H9 (cell line): ENCODE measurements at regions not wholly inside any gene's neighbourhood (a gene's known extent, or its start where the extent isn't known, plus 50 kb on each side); places are given as distances from the start of the nearest gene placed in this dataset.

Experiments
- DNase-seq: peaks from one replicate; pipeline ENCODE4 v3.0.0-alpha.2; 2017
- H2AFZ ChIP-seq: one replicate; pipeline ENCODE4 v1.6.1; 2013; ENCODE audit warnings: mild to moderate bottlenecking, low read length, control low read depth, moderate library complexity
- H2AK5ac ChIP-seq: 2 replicates; pipeline ENCODE4 v1.6.1; 2013; ENCODE audit warnings: low read length, control low read depth, mixed read lengths; ENCODE audit not compliant: insufficient read length
- H2BK120ac ChIP-seq: one replicate; pipeline ENCODE4 v1.6.1; 2013; ENCODE audit warnings: low read depth, mild to moderate bottlenecking, low read length, control low read depth, inconsistent platforms; ENCODE audit not compliant: poor library complexity, severe bottlenecking
- H2BK12ac ChIP-seq: 2 replicates; pipeline ENCODE4 v1.6.1; 2013; ENCODE audit warnings: low read length, control low read depth, mixed read lengths, low read depth; ENCODE audit not compliant: insufficient read length
- H2BK15ac ChIP-seq: 2 replicates; pipeline ENCODE4 v1.6.1; 2013; ENCODE audit warnings: low read depth, low read length, control low read depth
- H2BK20ac ChIP-seq: one replicate; pipeline ENCODE4 v1.6.1; 2013; ENCODE audit warnings: low read depth, mild to moderate bottlenecking, low read length, control low read depth, inconsistent platforms; ENCODE audit not compliant: poor library complexity, severe bottlenecking
- H2BK5ac ChIP-seq: 2 replicates; pipeline ENCODE4 v1.6.1; 2013; ENCODE audit warnings: low read length, control low read depth, mixed read lengths; ENCODE audit not compliant: insufficient read length
- H3K14ac ChIP-seq: 2 replicates; pipeline ENCODE4 v1.6.1; 2013; ENCODE audit warnings: low read length, control low read depth; ENCODE audit not compliant: insufficient read depth
- H3K18ac ChIP-seq: 2 replicates; pipeline ENCODE4 v1.6.1; 2013; ENCODE audit warnings: low read depth, mild to moderate bottlenecking, mixed read lengths, low read length, control low read depth; ENCODE audit not compliant: insufficient read length
- H3K23ac ChIP-seq: 2 replicates; pipeline ENCODE4 v1.6.1; 2013; ENCODE audit warnings: low read length, control low read depth, mixed read lengths, low read depth; ENCODE audit not compliant: insufficient read length
- H3K23me2 ChIP-seq: 2 replicates; pipeline ENCODE4 v1.6.1; 2013; ENCODE audit warnings: low read depth, mild to moderate bottlenecking, mixed read lengths, low read length, control low read depth; ENCODE audit not compliant: insufficient read length, poor library complexity, severe bottlenecking
- H3K27ac ChIP-seq: 2 replicates; pipeline ENCODE4 v1.5.1; 2013; ENCODE audit warnings: low read length, control low read depth, mixed read lengths, low read depth; ENCODE audit not compliant: insufficient read length
- H3K27me3 ChIP-seq: 2 replicates; pipeline ENCODE4 v1.6.1; 2013; ENCODE audit warnings: low read length, control low read depth, inconsistent platforms; ENCODE audit not compliant: insufficient read depth
- H3K4ac ChIP-seq: 2 replicates; pipeline ENCODE4 v1.6.1; 2013; ENCODE audit warnings: low read depth, mild to moderate bottlenecking, control low read depth, inconsistent platforms, low read length, moderate library complexity
- H3K4me1 ChIP-seq: 2 replicates; pipeline ENCODE4 v1.6.1; 2013; ENCODE audit warnings: low read length, control low read depth, inconsistent platforms; ENCODE audit not compliant: insufficient read depth
- H3K4me2 ChIP-seq: 2 replicates; pipeline ENCODE4 v1.6.1; 2013; ENCODE audit warnings: low read length, control low read depth, mixed read lengths; ENCODE audit not compliant: insufficient read length, insufficient read depth
- H3K56ac ChIP-seq: 2 replicates; pipeline ENCODE4 v1.6.1; 2013; ENCODE audit warnings: low read depth, mild to moderate bottlenecking, mixed read lengths, low read length, control low read depth; ENCODE audit not compliant: insufficient read length
- H3K79me1 ChIP-seq: 2 replicates; pipeline ENCODE4 v1.6.1; 2013; ENCODE audit warnings: low read depth, mild to moderate bottlenecking, moderate library complexity, low read length, control low read depth, inconsistent platforms; ENCODE audit not compliant: insufficient read depth, poor library complexity, severe bottlenecking
- H3K79me2 ChIP-seq: 2 replicates; pipeline ENCODE4 v1.6.1; 2013; ENCODE audit warnings: low read length, control low read depth, inconsistent platforms; ENCODE audit not compliant: insufficient read depth
- H3K9ac ChIP-seq: 2 replicates; pipeline ENCODE4 v1.6.1; 2013; ENCODE audit warnings: low read length, control low read depth, mixed read lengths; ENCODE audit not compliant: insufficient read length; ENCODE audit errors: extremely low read depth
- H3K9me3 ChIP-seq: one replicate; pipeline ENCODE4 v1.6.1; 2013; ENCODE audit warnings: low read depth, low read length, inconsistent platforms; ENCODE audit not compliant: control insufficient read depth
- H3T11ph ChIP-seq: one replicate; pipeline ENCODE4 v1.6.1; 2013; ENCODE audit warnings: mild to moderate bottlenecking, low read length, control low read depth, inconsistent platforms
- H4K20me1 ChIP-seq: one replicate; pipeline ENCODE4 v1.6.1; 2013; ENCODE audit not compliant: control insufficient read depth, insufficient read length, insufficient read depth
- H4K5ac ChIP-seq: 2 replicates; pipeline ENCODE4 v1.6.1; 2013; ENCODE audit warnings: low read depth, mild to moderate bottlenecking, mixed read lengths, low read length, control low read depth; ENCODE audit not compliant: insufficient read length
- H4K8ac ChIP-seq: replicated peaks from 2 replicates; pipeline ENCODE4 v1.6.1; 2013; ENCODE audit warnings: low read length, control low read depth, mixed read lengths, low read depth; ENCODE audit not compliant: insufficient read length
- H4K91ac ChIP-seq: 2 replicates; pipeline ENCODE4 v1.6.1; 2013; ENCODE audit warnings: low read depth, mild to moderate bottlenecking, moderate library complexity, mixed read lengths, low read length, control low read depth; ENCODE audit not compliant: insufficient read length
- H3K27ac Mint-ChIP-seq, 3 experiments: 2 replicates in 2 of 3; 3 replicates in 1 of 3; pipeline ENCODE4 v1.8.0; 2020 to 2021; ENCODE audit warnings: mixed read lengths in 3 of 3, mild to moderate bottlenecking in 1 of 3, moderate library complexity in 1 of 3
- H3K27me3 Mint-ChIP-seq: 2 replicates; pipeline ENCODE4 v1.8.0; 2021; ENCODE audit warnings: low read depth, mild to moderate bottlenecking, moderate library complexity, mixed read lengths
- H3K36me3 Mint-ChIP-seq, 3 experiments: 2 replicates in 2 of 3; 3 replicates in 1 of 3; pipeline ENCODE4 v1.8.0; 2020 to 2021; ENCODE audit warnings: low read depth in 3 of 3, mixed read lengths in 3 of 3; ENCODE audit not compliant: insufficient read depth in 1 of 3
- H3K4me1 Mint-ChIP-seq, 2 experiments: 2 replicates each; pipeline ENCODE4 v1.8.0; 2020; ENCODE audit warnings: mixed read lengths in 2 of 2
- H3K4me3 Mint-ChIP-seq, 2 experiments: 2 replicates in 1 of 2; 3 replicates in 1 of 2; pipeline ENCODE4 v1.8.0; 2020 to 2021; ENCODE audit warnings: mild to moderate bottlenecking in 2 of 2, mixed read lengths in 2 of 2, moderate library complexity in 1 of 2
- H3K9me3 Mint-ChIP-seq, 2 experiments: 2 replicates in 1 of 2; 3 replicates in 1 of 2; pipeline ENCODE4 v1.8.0; 2020; ENCODE audit warnings: mild to moderate bottlenecking in 2 of 2, mixed read lengths in 2 of 2, moderate library complexity in 1 of 2
- WGBS: extraction: QIAGEN DNeasy Blood & Tissue Kit; methylation state at CpG from one replicate; pipeline ENCODE4 v1.1.7; 2013; ENCODE audit warnings: missing lambda C conversion rate, low lambda C conversion rate, mixed read lengths; ENCODE audit not compliant: insufficient read length; ENCODE audit errors: extremely low coverage; 5-methylcytosine and 5-hydroxymethylcytosine counted together
- TF ChIP-seq, protein P1 (sequence below): fragments of 200-600 bp; sonication (generic); conservative IDR thresholded peaks from 3 replicates; pipeline ENCODE4 v1.8.0; 2021; ENCODE audit warnings: antibody characterized with exemption, mild to moderate bottlenecking

DNA sequence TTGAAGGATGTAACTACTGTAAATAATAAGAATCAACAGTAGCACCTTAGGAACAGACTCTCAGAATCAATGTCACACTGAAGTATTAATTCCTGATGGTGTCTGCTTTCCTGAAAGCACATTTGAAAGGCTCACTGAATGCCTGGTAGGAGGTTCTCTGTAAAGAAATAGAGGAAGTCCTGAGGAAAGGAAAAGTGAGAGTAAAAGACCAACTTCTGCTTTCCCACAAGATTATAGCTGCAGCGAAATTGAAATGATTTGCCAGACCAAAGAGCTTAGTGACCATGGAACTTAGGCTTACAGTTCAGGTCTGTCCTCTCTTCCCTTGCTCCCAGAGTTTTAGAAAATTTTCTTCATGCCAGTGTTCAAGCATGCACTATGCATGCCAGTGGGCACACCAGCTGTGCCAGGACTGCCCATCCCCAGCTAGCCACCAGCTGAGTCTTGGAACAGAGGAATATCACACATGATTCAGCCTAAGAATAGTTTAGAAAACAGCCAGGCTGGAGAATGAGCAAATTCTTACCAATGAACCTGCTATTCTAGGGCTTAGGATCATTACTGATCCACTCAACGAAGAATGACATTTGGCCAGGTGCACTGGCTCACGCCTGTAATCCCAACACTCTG is 123.2 kb downstream of the HERPUD2 start:
- H3K4ac ChIP-seq, result no peak overlapping the region
- H3K36me3 Mint-ChIP-seq, result no peaks in the 10 kb centered on the region
- H2AK5ac ChIP-seq, result no peak overlapping the region
- no peak overlapping the region for H3K23ac ChIP-seq
- H3K4me1 Mint-ChIP-seq, result no peaks in the 10 kb centered on the region
- H2BK5ac ChIP-seq, result no peak overlapping the region
- no peaks in the 10 kb centered on the region for H3K27me3 Mint-ChIP-seq
- H3K27ac Mint-ChIP-seq, result no peak overlapping the region
- no peaks in the 10 kb centered on the region for H3K4me1 ChIP-seq
- no peak overlapping the region for H3K18ac ChIP-seq
- H3K4me3 Mint-ChIP-seq, result no peak overlapping the region
- no peak overlapping the region for H3K27ac ChIP-seq
- H4K8ac ChIP-seq, result no peak overlapping the region
- H4K91ac ChIP-seq, result no peak overlapping the region
- no peaks in the 10 kb centered on the region for H3K23me2 ChIP-seq
- no peaks in the 10 kb centered on the region for H3K27me3 ChIP-seq
- no peak overlapping the region for H3T11ph ChIP-seq
- H3K9me3 ChIP-seq, result no peaks in the 10 kb centered on the region
- H4K20me1 ChIP-seq, result no peaks in the 10 kb centered on the region
- H2AFZ ChIP-seq, result no peak overlapping the region
- TF ChIP-seq, protein P1, sequence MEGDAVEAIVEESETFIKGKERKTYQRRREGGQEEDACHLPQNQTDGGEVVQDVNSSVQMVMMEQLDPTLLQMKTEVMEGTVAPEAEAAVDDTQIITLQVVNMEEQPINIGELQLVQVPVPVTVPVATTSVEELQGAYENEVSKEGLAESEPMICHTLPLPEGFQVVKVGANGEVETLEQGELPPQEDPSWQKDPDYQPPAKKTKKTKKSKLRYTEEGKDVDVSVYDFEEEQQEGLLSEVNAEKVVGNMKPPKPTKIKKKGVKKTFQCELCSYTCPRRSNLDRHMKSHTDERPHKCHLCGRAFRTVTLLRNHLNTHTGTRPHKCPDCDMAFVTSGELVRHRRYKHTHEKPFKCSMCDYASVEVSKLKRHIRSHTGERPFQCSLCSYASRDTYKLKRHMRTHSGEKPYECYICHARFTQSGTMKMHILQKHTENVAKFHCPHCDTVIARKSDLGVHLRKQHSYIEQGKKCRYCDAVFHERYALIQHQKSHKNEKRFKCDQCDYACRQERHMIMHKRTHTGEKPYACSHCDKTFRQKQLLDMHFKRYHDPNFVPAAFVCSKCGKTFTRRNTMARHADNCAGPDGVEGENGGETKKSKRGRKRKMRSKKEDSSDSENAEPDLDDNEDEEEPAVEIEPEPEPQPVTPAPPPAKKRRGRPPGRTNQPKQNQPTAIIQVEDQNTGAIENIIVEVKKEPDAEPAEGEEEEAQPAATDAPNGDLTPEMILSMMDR, result no peak
- H4K5ac ChIP-seq, result no peak overlapping the region
- H3K9ac ChIP-seq, result no peak overlapping the region
- no peak overlapping the region for H2BK20ac ChIP-seq
- H3K79me1 ChIP-seq, result no peaks in the 10 kb centered on the region
- no peak overlapping the region for H2BK15ac ChIP-seq
- WGBS, result no CpG with 5 or more reads among the region's 3 CpGs
- H3K14ac ChIP-seq, result no peak overlapping the region
- H3K56ac ChIP-seq, result no peak overlapping the region
- no peak overlapping the region for H2BK120ac ChIP-seq
- H3K79me2 ChIP-seq, result no peaks in the 10 kb centered on the region
- no peaks in the 10 kb centered on the region for H3K9me3 Mint-ChIP-seq
- H3K4me2 ChIP-seq, result no peak overlapping the region
- no peak for DNase-seq
- no peak overlapping the region for H2BK12ac ChIP-seq
